Smooth muscle cell (in vitro differentiated cells): ENCODE measurements at regions not wholly inside any gene's neighbourhood (a gene's known extent, or its start where the extent isn't known, plus 50 kb on each side); places are given as distances from the start of the nearest gene placed in this dataset.

ENCODE experiments used
- DNase-seq: peaks from one replicate; lab custom pipeline; 2025; ENCODE audit not compliant: unreplicated experiment; lab: John Stamatoyannopoulos, UW
- H2AFZ ChIP-seq: fragments of 200-600 bp; sonication (generic); 2 replicates; pipeline ENCODE4 v1.6.0; 2016; ENCODE audit warnings: antibody characterized with exemption, low read depth, mild to moderate bottlenecking
- H3F3A ChIP-seq: fragments of 200-600 bp; sonication (generic); 2 replicates; pipeline ENCODE4 v1.6.0; 2017; ENCODE audit warnings: antibody characterized with exemption, low read depth
- H3K27ac ChIP-seq: fragments of 200-600 bp; sonication (generic); 2 replicates; pipeline ENCODE4 v1.5.1; 2016; ENCODE audit warnings: low read depth, mild to moderate bottlenecking
- H3K27me3 ChIP-seq: fragments of 200-600 bp; sonication (generic); 2 replicates; pipeline ENCODE4 v1.6.1; 2016; ENCODE audit warnings: low read depth, mild to moderate bottlenecking
- H3K36me3 ChIP-seq: fragments of 200-600 bp; sonication (generic); 2 replicates; pipeline ENCODE4 v1.5.1; 2016; ENCODE audit warnings: low read depth
- H3K4me1 ChIP-seq: fragments of 200-600 bp; sonication (generic); 2 replicates; pipeline ENCODE4 v1.5.1; 2016; ENCODE audit warnings: low read depth
- H3K4me2 ChIP-seq: fragments of 200-600 bp; sonication (generic); 2 replicates; pipeline ENCODE4 v1.6.0; 2016; ENCODE audit warnings: mild to moderate bottlenecking
- H3K4me3 ChIP-seq: fragments of 200-600 bp; sonication (generic); 2 replicates; pipeline ENCODE4 v1.5.1; 2016; ENCODE audit warnings: mild to moderate bottlenecking
- H3K79me2 ChIP-seq: fragments of 200-600 bp; sonication (generic); 2 replicates; pipeline ENCODE4 v1.6.0; 2016; ENCODE audit warnings: low read depth, mild to moderate bottlenecking
- H3K9ac ChIP-seq: fragments of 200-600 bp; sonication (generic); 2 replicates; pipeline ENCODE4 v1.6.0; 2016; ENCODE audit warnings: low read depth
- H3K9me3 ChIP-seq: fragments of 200-600 bp; sonication (generic); replicated peaks from 2 replicates; pipeline ENCODE4 v1.5.1; 2016; ENCODE audit warnings: low read depth
- H4K20me1 ChIP-seq: fragments of 200-600 bp; sonication (generic); 2 replicates; pipeline ENCODE4 v1.6.0; 2016; ENCODE audit warnings: low read depth
- WGBS: methylation state at CpG from one replicate; pipeline ENCODE4 v1.1.7; 2016; ENCODE audit warnings: low lambda C conversion rate; 5-methylcytosine and 5-hydroxymethylcytosine counted together
- TF ChIP-seq, protein P1 (sequence below): fragments of 200-600 bp; sonication (generic); IDR thresholded peaks from 2 replicates; pipeline ENCODE4 v1.5.1; 2017; ENCODE audit warnings: borderline replicate concordance, mild to moderate bottlenecking, antibody characterized with exemption; ENCODE audit not compliant: insufficient read depth, poor library complexity, severe bottlenecking

- WGBS: 86% methylated on average over 4 of the region's 4 CpGs
Measured at GRCh38 chr16:82384017-82384416, 214.0 kb upstream of the MPHOSPH6 start.

DNA sequence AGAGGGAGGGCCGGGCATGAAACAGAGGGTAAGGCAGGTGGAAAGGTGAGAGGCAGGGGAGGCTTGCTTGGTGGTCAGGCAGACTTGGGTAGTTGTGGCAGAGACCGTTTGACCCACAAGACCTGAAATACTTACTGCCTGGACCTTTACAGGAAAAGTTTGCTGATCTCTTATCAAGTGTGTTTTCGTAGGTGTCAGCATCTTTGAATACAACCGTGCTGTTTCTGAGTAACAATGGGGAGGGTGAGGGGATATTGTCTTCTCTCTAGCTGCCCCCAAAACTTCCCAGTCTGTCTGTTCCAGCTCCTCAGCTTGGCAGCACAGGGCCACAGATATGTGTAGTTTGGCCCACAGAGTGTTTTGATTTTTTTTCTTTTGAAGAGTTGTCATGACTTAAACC, 212.5 kb upstream of the MPHOSPH6 start:
- Histone ChIP-seq H4K20me1 (no peaks in the 10 kb centered on the region), H3K27ac (no peak overlapping the region), H3K36me3 (no peaks in the 10 kb centered on the region), H3F3A (no peaks in the 10 kb centered on the region), H3K9me3 (no peaks in the 10 kb centered on the region), H3K79me2 (no peaks in the 10 kb centered on the region), H2AFZ (no peak overlapping the region), H3K4me3 (no peak overlapping the region), H3K27me3 (no peaks in the 10 kb centered on the region), H3K4me1 (no peaks in the 10 kb centered on the region), H3K9ac (no peak overlapping the region), H3K4me2 (no peak overlapping the region)
- WGBS: 58% methylated on average over 4 of the region's 4 CpGs
- TF ChIP-seq, protein P1, sequence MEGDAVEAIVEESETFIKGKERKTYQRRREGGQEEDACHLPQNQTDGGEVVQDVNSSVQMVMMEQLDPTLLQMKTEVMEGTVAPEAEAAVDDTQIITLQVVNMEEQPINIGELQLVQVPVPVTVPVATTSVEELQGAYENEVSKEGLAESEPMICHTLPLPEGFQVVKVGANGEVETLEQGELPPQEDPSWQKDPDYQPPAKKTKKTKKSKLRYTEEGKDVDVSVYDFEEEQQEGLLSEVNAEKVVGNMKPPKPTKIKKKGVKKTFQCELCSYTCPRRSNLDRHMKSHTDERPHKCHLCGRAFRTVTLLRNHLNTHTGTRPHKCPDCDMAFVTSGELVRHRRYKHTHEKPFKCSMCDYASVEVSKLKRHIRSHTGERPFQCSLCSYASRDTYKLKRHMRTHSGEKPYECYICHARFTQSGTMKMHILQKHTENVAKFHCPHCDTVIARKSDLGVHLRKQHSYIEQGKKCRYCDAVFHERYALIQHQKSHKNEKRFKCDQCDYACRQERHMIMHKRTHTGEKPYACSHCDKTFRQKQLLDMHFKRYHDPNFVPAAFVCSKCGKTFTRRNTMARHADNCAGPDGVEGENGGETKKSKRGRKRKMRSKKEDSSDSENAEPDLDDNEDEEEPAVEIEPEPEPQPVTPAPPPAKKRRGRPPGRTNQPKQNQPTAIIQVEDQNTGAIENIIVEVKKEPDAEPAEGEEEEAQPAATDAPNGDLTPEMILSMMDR: no peak
- no peak for DNase-seq

More at GRCh38 chr16:82384017-82384416, 214.0 kb upstream of the MPHOSPH6 start:
- TF ChIP-seq, protein P1: no peak
- no peaks in the 10 kb centered on the region for H3K79me2 ChIP-seq
- DNase-seq: no peak
- H3K27me3 ChIP-seq: peaks cover 5% of the 10 kb centered on the region
- H3K4me2 ChIP-seq: no peak overlapping the region
- no peak overlapping the region for H3K27ac ChIP-seq
- H3K4me3 ChIP-seq: no peak overlapping the region
- no peaks in the 10 kb centered on the region for H4K20me1 ChIP-seq
- no peak overlapping the region for H3K9ac ChIP-seq
- H3K36me3 ChIP-seq: no peaks in the 10 kb centered on the region
- no peaks in the 10 kb centered on the region for H3K4me1 ChIP-seq
- no peaks in the 10 kb centered on the region for H3F3A ChIP-seq
- no peak overlapping the region for H2AFZ ChIP-seq
- H3K9me3 ChIP-seq: no peaks in the 10 kb centered on the region

GRCh38 chr16:82379551-82379950, 209.5 kb upstream of the MPHOSPH6 start:
- TF ChIP-seq, protein P1: no peak
- no peaks in the 10 kb centered on the region for H4K20me1 ChIP-seq
- H3K9ac ChIP-seq: no peak overlapping the region
- H3K4me2 ChIP-seq: no peak overlapping the region
- H3K79me2 ChIP-seq: no peaks in the 10 kb centered on the region
- no peak for DNase-seq
- no peaks in the 10 kb centered on the region for H3K4me1 ChIP-seq
- no peaks in the 10 kb centered on the region for H3K36me3 ChIP-seq
- H3K9me3 ChIP-seq: no peaks in the 10 kb centered on the region
- H3K27ac ChIP-seq: no peak overlapping the region
- no peak overlapping the region for H2AFZ ChIP-seq
- H3F3A ChIP-seq: no peaks in the 10 kb centered on the region
- H3K27me3 ChIP-seq: no peaks in the 10 kb centered on the region
- 82% methylated on average over 5 of the region's 5 CpGs for WGBS
- H3K4me3 ChIP-seq: no peak overlapping the region

GRCh38 chr16:82373976-82374375, 204.0 kb upstream of the MPHOSPH6 start:
- TF ChIP-seq, protein P1: no peak
- WGBS: 83% methylated on average over 2 of the region's 2 CpGs

More at GRCh38 chr16:82373976-82374375, 204.0 kb upstream of the MPHOSPH6 start:
- Histone ChIP-seq H3F3A (no peaks in the 10 kb centered on the region), H3K27ac (no peak overlapping the region), H3K4me3 (no peak overlapping the region), H3K36me3 (no peaks in the 10 kb centered on the region), H3K79me2 (no peaks in the 10 kb centered on the region), H3K9me3 (no peaks in the 10 kb centered on the region), H2AFZ (no peak overlapping the region), H3K4me1 (no peaks in the 10 kb centered on the region), H3K4me2 (no peak overlapping the region), H3K9ac (no peak overlapping the region), H3K27me3 (peaks cover 33% of the 10 kb centered on the region), H4K20me1 (no peaks in the 10 kb centered on the region)
- no peak for DNase-seq
